ENCODE measurements at regions not wholly inside any gene's neighbourhood (a gene's known extent, or its start where the extent isn't known, plus 50 kb on each side); places are given as distances from the start of the nearest gene placed in this dataset.
"Not testable (repeated sequence)": the region's sequence is repeated elsewhere in the genome, so short reads cannot be mapped to it uniquely, and the experiment has no call there.

GRCh38 chr9:65421486-65421885 is 136.5 kb upstream of the FOXD4L5 start:
- DNase-seq (ENCODE audit: low read depth in 4 of 4, low spot score in 1 of 4): not testable (repeated sequence)

DNA sequence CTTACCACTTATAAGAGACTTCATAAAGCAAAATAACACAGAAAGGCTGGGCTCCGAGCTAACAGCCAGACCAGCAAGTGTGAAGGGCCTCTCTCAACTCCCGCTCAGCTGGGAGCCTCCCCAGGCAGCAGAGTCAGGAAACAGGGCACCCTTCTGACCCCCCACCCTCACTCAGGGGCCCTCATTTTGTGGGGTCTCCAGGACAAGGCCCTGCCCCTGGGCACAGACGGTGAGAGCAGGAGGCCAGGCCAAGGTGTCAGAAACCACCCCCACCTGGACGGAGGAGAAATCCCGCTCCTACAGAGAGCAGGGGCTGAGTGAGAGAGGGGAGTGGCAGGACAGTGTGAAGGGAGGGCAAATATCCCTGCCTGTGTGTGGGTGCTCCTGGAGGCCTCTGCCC is 135.8 kb upstream of the FOXD4L5 start:
- no peak for DNase-seq (ENCODE audit: low read depth in 4 of 4, low spot score in 1 of 4)

DNA sequence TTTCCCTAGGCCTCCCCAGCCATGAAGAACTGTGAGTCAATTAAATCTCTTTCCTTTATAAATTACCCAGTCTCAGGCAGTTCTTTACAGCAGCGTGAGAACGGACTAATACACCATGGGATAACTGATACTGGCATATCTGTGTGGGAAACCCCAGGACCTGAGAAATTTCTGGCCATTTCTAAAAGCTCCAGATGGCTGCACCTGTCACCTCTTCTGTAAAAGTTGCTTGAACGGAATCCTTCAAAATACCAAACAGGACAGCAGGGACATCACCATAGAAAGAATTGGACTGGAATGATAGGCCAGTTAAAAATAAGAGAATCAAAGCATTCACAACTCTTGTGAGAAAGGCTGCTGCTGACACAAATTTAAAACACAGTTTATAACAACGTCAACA is 134.0 kb upstream of the FOXD4L5 start:
- not testable (repeated sequence) for DNase-seq (ENCODE audit: low read depth in 4 of 4, low spot score in 1 of 4)

DNA sequence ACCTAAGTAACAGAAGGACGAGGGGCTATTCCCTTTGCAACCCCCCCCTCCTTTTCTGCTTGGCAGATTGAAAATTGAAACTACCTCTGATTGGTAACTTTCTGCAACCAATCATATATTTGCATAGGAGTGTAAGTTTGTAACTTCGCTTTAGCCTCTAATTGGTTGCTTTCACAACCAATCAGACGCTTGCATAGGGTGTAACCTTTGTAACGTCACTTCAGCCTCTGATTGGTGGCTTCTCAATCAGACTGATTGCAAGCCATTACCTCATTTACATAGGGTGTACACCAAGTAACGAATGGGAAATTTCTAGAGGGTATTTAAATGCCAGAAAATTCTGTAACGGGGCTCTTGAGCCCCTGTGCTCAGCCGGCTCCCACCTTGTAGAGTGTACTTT is 131.9 kb upstream of the FOXD4L5 start:
- DNase-seq (ENCODE audit: low read depth in 4 of 4, low spot score in 1 of 4): not testable (repeated sequence)

DNA sequence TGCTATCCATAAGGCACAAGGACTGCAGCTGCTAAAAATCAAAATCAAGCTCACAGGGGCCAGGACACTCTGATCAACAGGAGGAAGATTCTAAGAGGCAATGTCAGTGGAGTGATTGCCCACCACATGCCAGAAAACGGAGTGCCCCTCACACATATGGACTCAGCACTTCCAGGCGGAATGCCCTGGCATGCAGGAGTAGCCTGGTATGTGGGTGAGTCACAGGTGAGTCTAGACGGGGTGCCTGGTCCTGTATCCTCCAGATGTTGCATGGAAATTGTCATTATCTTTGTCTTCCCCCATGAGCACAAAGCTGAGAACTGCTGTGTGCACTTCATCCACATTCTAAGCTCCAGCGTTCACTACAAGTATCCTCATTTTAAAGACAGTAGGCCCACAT is 129.2 kb upstream of the FOXD4L5 start:
- not testable (repeated sequence) for DNase-seq (ENCODE audit: low read depth in 4 of 4, low spot score in 1 of 4)

GRCh38 chr9:65413371-65413770 is 128.4 kb upstream of the FOXD4L5 start:
- DNase-seq (ENCODE audit: low read depth in 4 of 4, low spot score in 1 of 4): not testable (repeated sequence)

DNA sequence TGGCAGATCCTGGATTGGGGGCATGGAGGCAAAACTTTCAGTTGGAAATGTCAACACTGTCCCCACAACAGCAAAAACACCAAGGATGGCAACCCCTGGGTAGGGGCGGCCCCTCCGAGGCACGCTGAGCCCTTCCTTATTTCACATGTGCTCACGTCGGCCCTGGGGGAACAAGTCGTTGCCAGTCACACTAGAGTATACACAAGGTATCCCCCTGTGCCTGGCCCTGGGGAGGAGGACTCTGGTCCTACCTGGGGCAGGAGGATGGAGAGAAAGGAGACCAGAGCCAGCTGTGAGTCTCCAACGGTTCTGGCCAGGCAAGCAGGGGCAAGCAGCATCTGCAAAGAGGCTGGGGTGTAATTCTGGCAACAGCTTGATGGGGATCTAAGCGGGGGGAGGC is 126.9 kb upstream of the FOXD4L5 start:
- DNase-seq (ENCODE audit: low read depth in 4 of 4, low spot score in 1 of 4): no peak

GRCh38 chr9:65411336-65411735 is 126.3 kb upstream of the FOXD4L5 start:
- no peak for DNase-seq (ENCODE audit: low read depth in 4 of 4, low spot score in 1 of 4)

- no peak for DNase-seq (ENCODE audit: low read depth in 4 of 4, low spot score in 1 of 4)
Measured at GRCh38 chr9:65410926-65411325, 125.9 kb upstream of the FOXD4L5 start.

DNA sequence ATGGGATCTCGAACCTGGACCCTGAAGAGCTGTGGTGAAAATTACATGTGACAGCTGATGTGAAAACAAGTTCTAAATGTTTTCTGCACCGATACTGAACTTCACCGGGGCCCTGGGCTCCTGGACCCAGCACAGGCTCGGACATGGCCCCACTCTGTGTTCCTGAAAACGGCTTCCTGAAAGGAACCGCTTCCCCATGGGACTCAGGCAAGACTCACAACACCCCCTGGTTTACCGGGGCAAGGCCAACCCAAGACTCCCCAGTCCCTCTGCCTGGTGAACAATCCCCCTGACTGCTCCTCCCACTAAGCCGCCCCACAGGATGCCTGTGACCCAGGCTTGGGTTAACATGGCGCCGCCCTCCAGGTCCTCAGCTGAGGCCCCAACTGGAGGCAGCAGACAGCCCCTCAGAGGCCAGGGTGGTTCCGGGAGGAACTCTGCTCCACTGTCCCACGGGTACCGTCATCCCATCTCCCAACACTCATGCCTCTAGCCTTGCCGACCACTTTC is 124.5 kb upstream of the FOXD4L5 start:
- no peak for DNase-seq (ENCODE audit: low read depth in 4 of 4, low spot score in 1 of 4)

GRCh38 chr9:65408806-65409205 is 123.8 kb upstream of the FOXD4L5 start:
- DNase-seq (ENCODE audit: low read depth in 4 of 4, low spot score in 1 of 4): not testable (repeated sequence)

DNA sequence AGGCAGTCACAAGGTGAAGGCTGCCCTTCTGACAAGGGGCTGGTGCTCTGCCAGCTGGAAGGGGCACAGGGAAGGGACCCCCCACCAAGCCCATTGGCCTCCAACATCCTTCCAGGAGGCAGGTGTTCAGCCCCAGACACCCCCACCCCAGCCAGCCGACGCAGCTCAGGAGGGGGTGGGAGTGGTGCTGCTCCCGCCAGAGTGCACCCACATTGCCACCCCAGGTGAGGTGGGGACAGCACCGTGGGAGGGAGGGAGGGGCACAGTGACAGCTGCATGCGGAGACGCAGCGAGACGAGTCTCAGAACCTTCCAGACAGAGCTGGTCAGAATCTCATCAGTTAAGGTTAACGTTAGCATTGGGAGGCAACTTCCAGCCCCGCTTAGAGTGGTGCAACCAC is 121.6 kb upstream of the FOXD4L5 start:
- not testable (repeated sequence) for DNase-seq (ENCODE audit: low read depth in 4 of 4, low spot score in 1 of 4)

- DNase-seq (ENCODE audit: low read depth in 4 of 4, low spot score in 1 of 4): not testable (repeated sequence)
Measured at GRCh38 chr9:65405766-65406165, 120.8 kb upstream of the FOXD4L5 start.

DNA sequence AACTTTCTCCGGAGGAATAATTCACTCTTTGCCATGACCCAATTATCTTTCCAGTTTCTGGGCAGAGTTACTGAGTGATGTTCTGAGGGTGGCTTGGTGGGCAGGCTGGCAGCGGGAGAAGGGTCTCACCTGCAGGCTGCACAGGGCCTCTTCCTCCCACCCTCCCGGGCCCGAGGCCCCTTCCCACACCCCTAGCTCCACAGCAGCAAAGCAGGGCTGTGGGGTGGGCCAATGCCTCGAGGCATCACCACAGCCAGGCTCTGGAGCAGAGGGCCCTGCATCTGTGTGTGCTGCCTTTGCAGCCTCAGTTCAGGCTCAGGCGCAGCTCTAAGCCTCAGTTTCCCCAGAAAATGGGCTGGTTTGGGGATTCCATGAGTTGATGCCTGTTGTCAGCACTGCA is 120.2 kb upstream of the FOXD4L5 start:
- no peak for DNase-seq (ENCODE audit: low read depth in 4 of 4, low spot score in 1 of 4)

- no peak for DNase-seq (ENCODE audit: low read depth in 4 of 4, low spot score in 1 of 4)
Measured at GRCh38 chr9:65404232-65405006, 119.4 kb upstream of the FOXD4L5 start.

- no peak for DNase-seq (ENCODE audit: low read depth in 4 of 4, low spot score in 1 of 4)
Measured at GRCh38 chr9:65403721-65404120, 118.7 kb upstream of the FOXD4L5 start.

DNA sequence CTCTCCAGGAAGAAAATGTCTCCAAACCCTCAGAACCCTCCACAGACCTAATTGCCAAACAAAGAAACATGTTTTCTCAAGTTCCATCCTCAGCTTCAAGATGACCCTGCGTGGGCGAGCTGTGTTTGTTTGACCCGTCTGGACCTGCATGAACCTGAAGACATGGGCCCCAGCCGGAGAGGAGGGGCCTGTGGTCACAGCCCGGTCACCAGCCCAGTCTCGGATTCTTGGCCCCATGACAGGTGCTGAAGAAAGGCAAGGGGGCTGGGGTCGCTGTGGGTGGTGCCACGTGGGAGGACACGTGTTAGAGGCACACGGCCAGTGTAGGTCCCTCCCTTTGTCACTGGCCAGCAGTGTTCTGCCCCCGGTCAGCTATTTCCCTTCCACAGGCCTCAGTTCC is 118.1 kb upstream of the FOXD4L5 start:
- DNase-seq (ENCODE audit: low read depth in 4 of 4, low spot score in 1 of 4): not testable (repeated sequence)

DNA sequence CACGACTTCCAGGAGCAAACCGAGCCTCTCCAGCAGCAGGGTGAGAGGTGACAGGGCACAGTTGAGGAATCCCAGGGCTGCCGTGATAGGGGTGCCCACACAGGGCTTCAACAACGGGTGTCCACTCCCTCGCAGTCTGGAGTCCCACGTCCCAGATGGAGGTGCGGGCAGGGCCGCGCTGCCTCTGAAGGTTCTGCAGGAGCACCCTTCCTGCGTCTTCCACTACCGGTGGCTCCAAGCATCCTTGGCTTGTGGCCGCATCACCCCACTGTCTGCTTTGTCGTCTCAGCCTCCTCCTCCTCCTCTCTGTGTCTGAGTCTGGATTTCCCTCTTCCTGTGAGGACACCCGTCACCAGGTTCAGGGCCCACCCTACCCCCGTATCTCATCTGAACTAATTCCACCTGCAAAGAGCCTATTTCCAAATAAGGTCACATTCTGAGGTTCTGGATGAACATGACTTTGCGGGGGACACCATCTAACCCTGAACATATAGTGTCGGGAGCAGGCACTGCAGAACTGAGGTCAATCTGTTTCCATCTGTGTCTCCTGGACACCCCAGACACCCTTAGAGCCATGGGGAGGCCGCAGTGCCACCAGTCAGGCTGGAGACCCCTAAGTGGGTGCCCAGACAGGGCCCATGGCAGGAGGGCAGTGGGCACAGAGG is 117.3 kb upstream of the FOXD4L5 start:
- DNase-seq (ENCODE audit: low read depth in 4 of 4, low spot score in 1 of 4): not testable (repeated sequence)

- DNase-seq (ENCODE audit: low read depth in 4 of 4, low spot score in 1 of 4): not testable (repeated sequence)
Measured at GRCh38 chr9:65401456-65402045, 116.5 kb upstream of the FOXD4L5 start.

- no peak for DNase-seq (ENCODE audit: low read depth in 4 of 4, low spot score in 1 of 4)
Measured at GRCh38 chr9:65400886-65401285, 115.9 kb upstream of the FOXD4L5 start.

- not testable (repeated sequence) for DNase-seq (ENCODE audit: low read depth in 4 of 4, low spot score in 1 of 4)
Measured at GRCh38 chr9:65397763-65398719, 113.0 kb upstream of the FOXD4L5 start.
